Transverse colon (tissue), 3 donors: ENCODE measurements at regions not wholly inside any gene's neighbourhood (a gene's known extent, or its start where the extent isn't known, plus 50 kb on each side); places are given as distances from the start of the nearest gene placed in this dataset.

Source experiments
- POLR2A ChIP-seq: fragments of 450-650 bp; IDR thresholded peaks from one replicate; pipeline ENCODE4 v1.6.1; 2016; ENCODE audit warnings: antibody characterized with exemption, mild to moderate bottlenecking, moderate library complexity
- TF ChIP-seq, protein P1 (sequence below), 5 experiments: fragments of 200-600 bp in 3 of 5; fragments of 450-650 bp in 2 of 5; sonication (generic) in 3 of 5; IDR thresholded peaks; 1 replicate in 2 of 5; 2 replicates in 3 of 5; pipeline ENCODE4 v1.5.1; 2016 to 2017; ENCODE audit warnings: antibody characterized with exemption in 5 of 5, inconsistent platforms in 3 of 5, mild to moderate bottlenecking in 2 of 5, moderate library complexity in 1 of 5

DNA sequence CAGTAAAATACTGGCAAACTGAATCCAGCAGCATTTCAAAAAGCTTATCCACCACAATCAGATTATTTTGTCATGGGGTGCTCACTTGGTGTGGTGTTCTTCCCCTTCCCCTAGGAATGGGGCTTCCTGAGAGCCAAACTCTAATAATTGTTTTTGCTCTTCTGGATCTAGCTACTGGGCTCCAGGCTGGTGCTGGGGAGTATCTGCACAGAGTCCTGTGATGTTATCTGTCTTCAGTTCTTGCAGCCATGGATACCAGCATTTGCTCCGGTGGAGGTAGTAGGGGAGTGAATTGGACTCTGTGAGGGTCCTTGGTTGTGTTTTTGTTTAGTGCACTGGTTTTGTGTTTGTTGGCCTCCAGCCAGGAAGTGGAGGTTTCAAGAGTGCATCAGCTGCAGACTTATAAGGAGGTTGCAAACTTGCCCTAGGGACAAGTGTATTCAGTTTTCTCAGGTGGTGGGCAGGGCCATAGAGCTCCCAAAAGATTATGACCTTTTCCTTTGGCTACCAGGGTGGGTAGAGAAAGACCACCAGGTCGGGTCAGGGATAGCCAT is 308.5 kb upstream of the MAGI2 start:
- TF ChIP-seq, protein P1, sequence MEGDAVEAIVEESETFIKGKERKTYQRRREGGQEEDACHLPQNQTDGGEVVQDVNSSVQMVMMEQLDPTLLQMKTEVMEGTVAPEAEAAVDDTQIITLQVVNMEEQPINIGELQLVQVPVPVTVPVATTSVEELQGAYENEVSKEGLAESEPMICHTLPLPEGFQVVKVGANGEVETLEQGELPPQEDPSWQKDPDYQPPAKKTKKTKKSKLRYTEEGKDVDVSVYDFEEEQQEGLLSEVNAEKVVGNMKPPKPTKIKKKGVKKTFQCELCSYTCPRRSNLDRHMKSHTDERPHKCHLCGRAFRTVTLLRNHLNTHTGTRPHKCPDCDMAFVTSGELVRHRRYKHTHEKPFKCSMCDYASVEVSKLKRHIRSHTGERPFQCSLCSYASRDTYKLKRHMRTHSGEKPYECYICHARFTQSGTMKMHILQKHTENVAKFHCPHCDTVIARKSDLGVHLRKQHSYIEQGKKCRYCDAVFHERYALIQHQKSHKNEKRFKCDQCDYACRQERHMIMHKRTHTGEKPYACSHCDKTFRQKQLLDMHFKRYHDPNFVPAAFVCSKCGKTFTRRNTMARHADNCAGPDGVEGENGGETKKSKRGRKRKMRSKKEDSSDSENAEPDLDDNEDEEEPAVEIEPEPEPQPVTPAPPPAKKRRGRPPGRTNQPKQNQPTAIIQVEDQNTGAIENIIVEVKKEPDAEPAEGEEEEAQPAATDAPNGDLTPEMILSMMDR (IDR thresholded peaks at IDR 0.05) = no peak
- TF ChIP-seq POLR2A = no peak
